Inflammatory macrophage (primary cell): ENCODE measurements at regions not wholly inside any gene's neighbourhood (a gene's known extent, or its start where the extent isn't known, plus 50 kb on each side); places are given as distances from the start of the nearest gene placed in this dataset.

ENCODE experiments used
- DNase-seq, 2 donors: peaks; one replicate each; pipeline ENCODE4 v3.0.0-alpha.2; 2020 to 2022

DNA sequence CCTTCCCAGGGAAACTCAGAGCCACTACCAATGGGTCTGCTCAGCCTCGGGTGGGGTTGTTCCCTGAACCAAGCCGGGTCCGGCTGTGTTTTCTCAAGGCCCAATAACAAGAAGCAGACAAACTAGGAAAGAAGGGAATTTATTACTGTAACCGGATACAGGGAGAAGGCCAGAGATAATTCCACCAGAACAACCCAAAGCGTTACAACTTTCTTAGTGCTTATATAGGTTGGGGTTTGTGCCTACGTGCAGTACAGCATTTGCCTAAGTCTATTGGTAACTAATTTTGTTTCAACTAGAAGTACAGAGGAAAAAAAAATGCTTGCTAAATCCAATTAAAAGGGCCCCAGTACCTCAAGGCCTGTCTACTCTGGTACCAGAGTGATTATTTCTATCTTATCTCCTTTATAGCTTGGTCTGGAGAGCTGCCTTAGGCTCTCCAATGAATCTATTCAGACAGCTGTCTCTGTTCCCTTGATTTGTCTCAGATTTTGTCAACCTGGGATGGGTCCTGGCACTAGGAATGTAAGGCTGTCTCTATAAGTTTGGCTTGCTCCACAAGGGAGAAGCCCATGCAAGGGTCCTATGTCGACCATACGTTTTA, 57.3 kb upstream of the CCDC190 start:
- DNase-seq: no peak

DNA sequence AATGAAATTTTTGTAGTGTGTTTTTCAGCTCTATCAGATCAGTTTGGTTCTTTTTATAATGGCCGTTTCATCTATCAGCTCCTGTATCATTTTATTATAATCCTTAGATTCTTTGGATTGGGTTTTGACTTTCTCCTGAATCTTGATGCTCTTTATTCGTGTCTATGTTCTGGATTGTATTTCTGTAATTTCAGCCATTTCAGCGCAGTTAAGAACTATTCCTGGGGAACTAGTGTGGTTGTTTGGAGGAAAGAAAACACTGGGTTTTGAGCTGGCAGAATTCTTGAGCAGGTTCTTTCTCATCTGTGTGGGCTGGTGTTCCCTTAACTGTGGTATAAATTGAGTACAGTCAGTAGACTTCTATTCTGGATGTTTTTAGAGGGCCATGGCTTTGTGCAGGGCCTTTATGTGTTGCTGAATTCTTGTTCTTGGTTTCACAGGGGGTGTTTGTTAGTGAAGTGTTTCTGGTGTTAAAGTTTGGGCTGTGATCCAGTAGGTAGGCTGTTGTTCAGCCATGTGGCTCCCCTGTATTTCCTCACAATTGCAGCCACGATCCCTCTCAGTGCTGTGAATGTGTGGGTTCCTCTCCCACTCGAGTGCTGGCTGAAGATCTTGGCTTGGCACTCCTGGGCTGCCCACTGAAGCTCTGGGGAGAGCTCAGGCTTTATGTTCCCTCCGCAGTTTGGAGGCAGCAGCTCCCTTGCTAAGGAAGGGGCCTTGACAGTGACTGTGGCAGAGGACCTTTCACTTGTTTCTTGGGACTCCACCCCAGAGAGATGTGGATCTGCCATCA, 56.0 kb upstream of the CCDC190 start:
- no peak for DNase-seq

DNA sequence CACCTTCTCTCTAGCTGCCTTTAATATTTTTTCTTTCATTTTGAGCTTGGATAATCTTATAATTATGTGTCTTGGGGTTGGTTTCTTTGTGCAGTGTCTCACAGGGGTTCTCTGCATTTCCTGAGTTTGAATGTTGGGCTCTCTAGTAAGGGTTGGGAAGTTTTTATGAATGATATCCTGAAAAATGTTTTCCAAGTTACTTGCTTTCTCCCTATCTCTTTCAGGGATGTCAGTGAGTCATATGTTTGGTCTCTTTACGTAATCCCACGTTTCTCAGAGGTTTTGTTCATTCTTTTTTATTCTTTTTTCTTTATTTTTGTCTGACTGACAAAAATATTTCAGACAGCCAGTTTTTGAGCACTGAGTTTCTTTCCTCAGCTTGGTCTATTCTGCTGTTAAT, 55.4 kb upstream of the CCDC190 start:
- no peak for DNase-seq

DNA sequence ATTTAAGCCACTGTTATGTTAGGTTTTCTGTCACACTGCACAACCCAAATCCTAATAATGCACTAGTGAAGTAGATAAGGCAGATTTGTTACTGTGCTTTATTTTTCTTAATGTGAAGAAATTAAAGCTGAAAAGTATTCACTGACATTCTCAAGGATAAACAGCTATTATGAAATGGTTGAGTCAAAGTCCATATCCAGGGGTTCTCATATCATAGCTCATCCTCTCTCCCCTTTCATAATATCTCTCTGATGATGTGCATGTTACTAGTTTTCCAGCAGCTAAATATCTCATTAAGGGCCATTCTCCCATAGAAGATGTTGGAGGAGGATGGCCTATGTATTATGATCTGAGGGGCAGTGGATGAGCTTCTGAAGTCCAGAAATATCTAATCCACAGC, 53.6 kb upstream of the CCDC190 start:
- no peak for DNase-seq

DNA sequence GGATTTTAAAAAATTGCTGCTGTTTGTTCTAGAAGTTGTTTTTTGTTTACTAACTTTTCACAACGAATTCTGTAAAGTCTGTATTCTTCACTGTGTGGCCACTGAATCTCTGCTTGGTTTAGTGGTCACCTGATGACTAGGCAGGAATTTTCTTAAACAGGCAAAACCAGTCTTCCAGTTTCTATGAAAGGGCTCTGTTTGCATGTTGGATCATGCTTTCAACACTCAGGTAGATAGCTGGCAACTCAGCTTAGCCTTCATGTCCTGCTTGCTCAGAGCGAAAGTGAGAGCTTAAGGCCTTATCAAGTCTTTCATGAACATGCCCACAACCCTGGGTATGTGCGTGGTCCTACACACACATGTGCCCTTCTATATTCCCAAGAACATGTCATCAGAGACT, 52.4 kb upstream of the CCDC190 start:
- no peak for DNase-seq

DNA sequence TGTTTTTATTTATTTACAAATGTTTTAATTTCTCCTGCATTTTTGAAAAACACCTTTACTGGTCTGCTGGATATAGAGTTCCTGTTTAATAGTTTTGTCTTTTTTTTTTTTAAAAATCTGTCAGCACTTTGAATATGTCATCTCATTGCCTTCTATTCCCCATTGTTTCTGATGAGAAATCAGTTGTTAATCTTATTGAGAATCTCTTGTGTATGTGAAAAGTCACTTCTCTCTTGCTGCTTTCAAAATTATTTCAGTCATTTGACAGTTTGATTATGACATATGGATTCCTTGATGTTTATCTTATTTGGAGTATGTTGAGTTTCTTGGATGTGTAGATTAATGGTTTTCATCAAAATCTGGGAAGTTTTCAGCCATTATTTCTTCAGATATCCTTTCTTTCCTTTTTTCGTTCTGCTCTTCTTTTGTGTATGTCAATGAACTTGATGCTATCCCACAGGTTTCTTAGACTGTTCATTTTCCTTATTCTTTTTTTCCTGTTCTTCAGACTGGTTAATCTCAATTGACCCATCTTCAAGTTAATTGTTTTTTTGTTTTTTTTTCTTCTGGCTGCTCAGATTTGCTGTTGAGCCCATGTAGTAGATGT, 51.2 kb upstream of the CCDC190 start:
- no peak for DNase-seq
